ENCODE measurements at regions not wholly inside any gene's neighbourhood (a gene's known extent, or its start where the extent isn't known, plus 50 kb on each side); places are given as distances from the start of the nearest gene placed in this dataset.

GRCh38 chr6:40965046-40965445 is 74.0 kb downstream of the UNC5CL start:
- Histone ChIP-seq H3K4me3 (no peak overlapping the region), H3K9me3 (no peaks in the 10 kb centered on the region), H3K27me3 (no peaks in the 10 kb centered on the region), H3K36me3 (no peaks in the 10 kb centered on the region), H3K27ac (no peak overlapping the region), H3K4me1 (no peaks in the 10 kb centered on the region)
- DNase-seq: no peak
- TF ChIP-seq EP300 (IDR thresholded peaks at IDR 0.05): no peak
- TF ChIP-seq POLR2AphosphoS5 (IDR thresholded peaks at IDR 0.05): no peak
- TF ChIP-seq POLR2A (IDR thresholded peaks at IDR 0.05): no peak
- no peak for TF ChIP-seq CTCF (IDR thresholded peaks at IDR 0.05)
- no peak for ATAC-seq (ENCODE audit: low FRiP score in 2 of 2)
- 95 to 97% methylated on average over 2 of the region's 2 CpGs for WGBS, 2 donors

GRCh38 chr6:40963019-40963418 is 76.0 kb downstream of the UNC5CL start:
- DNase-seq (no peak), ATAC-seq (ENCODE audit: low FRiP score in 2 of 2) (no peak)
- no peak overlapping the region for H3K4me3 ChIP-seq
- H3K9me3 ChIP-seq: no peaks in the 10 kb centered on the region
- no peaks in the 10 kb centered on the region for H3K36me3 ChIP-seq
- H3K4me1 ChIP-seq: no peaks in the 10 kb centered on the region
- TF ChIP-seq POLR2AphosphoS5 (IDR thresholded peaks at IDR 0.05): no peak
- TF ChIP-seq EP300 (IDR thresholded peaks at IDR 0.05): no peak
- TF ChIP-seq CTCF (IDR thresholded peaks at IDR 0.05): no peak
- TF ChIP-seq POLR2A (IDR thresholded peaks at IDR 0.05): no peak
- H3K27me3 ChIP-seq: no peaks in the 10 kb centered on the region
- no peak overlapping the region for H3K27ac ChIP-seq
- 87 to 89% methylated on average over 3 of the region's 3 CpGs for WGBS, 2 donors

- Histone ChIP-seq H3K4me3 (no peak overlapping the region), H3K36me3 (no peaks in the 10 kb centered on the region), H3K27ac (no peak overlapping the region), H3K4me1 (peaks cover 0 to 4% (median 0%) of the 10 kb centered on the region in 4 donors), H3K27me3 (no peaks in the 10 kb centered on the region), H3K9me3 (no peaks in the 10 kb centered on the region)
- WGBS, 2 donors: 32 to 41% methylated on average over 2 of the region's 2 CpGs
- TF ChIP-seq CTCF (IDR thresholded peaks at IDR 0.05) (no peak), POLR2A (IDR thresholded peaks at IDR 0.05) (no peak), EP300 (IDR thresholded peaks at IDR 0.05) (no peak), POLR2AphosphoS5 (IDR thresholded peaks at IDR 0.05) (no peak)
- DNase-seq (no peak), ATAC-seq (ENCODE audit: low FRiP score in 2 of 2) (no peak)
These were observed 76.8 kb downstream of the UNC5CL start for GRCh38 chr6:40962241-40962640.

- Histone ChIP-seq H3K27me3 (no peaks in the 10 kb centered on the region), H3K9me3 (no peaks in the 10 kb centered on the region), H3K36me3 (no peaks in the 10 kb centered on the region), H3K4me1 (peaks cover 0 to 4% (median 0%) of the 10 kb centered on the region in 4 donors), H3K27ac (no peak overlapping the region), H3K4me3 (no peak overlapping the region)
- DNase-seq (no peak), ATAC-seq (ENCODE audit: low FRiP score in 2 of 2) (no peak)
- TF ChIP-seq CTCF (IDR thresholded peaks at IDR 0.05): no peak
- TF ChIP-seq EP300 (IDR thresholded peaks at IDR 0.05): no peak
- no peak for TF ChIP-seq POLR2A (IDR thresholded peaks at IDR 0.05)
- no peak for TF ChIP-seq POLR2AphosphoS5 (IDR thresholded peaks at IDR 0.05)
- 95 to 99% methylated on average over 4 of the region's 4 CpGs for WGBS, 2 donors
These were observed 77.2 kb downstream of the UNC5CL start for GRCh38 chr6:40961831-40962230.

GRCh38 chr6:40960742-40961430 is 78.1 kb downstream of the UNC5CL start:
- Histone ChIP-seq H3K4me3 (no peak overlapping the region), H3K9me3 (no peaks in the 10 kb centered on the region), H3K4me1 (peaks cover 0 to 4% (median 0%) of the 10 kb centered on the region in 4 donors), H3K27ac (no peak overlapping the region), H3K36me3 (no peaks in the 10 kb centered on the region), H3K27me3 (no peaks in the 10 kb centered on the region)
- 79 to 87% methylated on average over 6 to 14 of the region's 14 CpGs for WGBS, 2 donors
- peak in 1 of 2 donors; percentile 65 for DNase-seq
- TF ChIP-seq CTCF (IDR thresholded peaks at IDR 0.05) (no peak), POLR2A (IDR thresholded peaks at IDR 0.05) (no peak), EP300 (IDR thresholded peaks at IDR 0.05) (no peak), POLR2AphosphoS5 (IDR thresholded peaks at IDR 0.05) (no peak)
- peak in 1 of 2 donors; percentile 7 for ATAC-seq (ENCODE audit: low FRiP score in 2 of 2)
